HEK293T (cell line): ENCODE measurements at regions not wholly inside any gene's neighbourhood (a gene's known extent, or its start where the extent isn't known, plus 50 kb on each side); places are given as distances from the start of the nearest gene placed in this dataset.
"Not testable (repeated sequence)": the region's sequence is repeated elsewhere in the genome, so short reads cannot be mapped to it uniquely, and the experiment has no call there.

Source experiments
- CTCF ChIA-PET: fragments of 350-600 bp; formaldehyde crosslinking; extraction: SDS; loops from one replicate; lab custom pipeline; 2021; ENCODE audit warnings: antibody characterized with exemption, inconsistent platforms; lab: Yijun Ruan, JAX
- POLR2A ChIA-PET: fragments of 350-600 bp; formaldehyde crosslinking; extraction: SDS; loops from one replicate; lab custom pipeline; 2020; ENCODE audit warnings: antibody characterized with exemption, inconsistent platforms; lab: Yijun Ruan, JAX
- DNase-seq: peaks from one replicate; pipeline ENCODE4 v3.0.0; 2012; ENCODE audit warnings: mixed read lengths; ENCODE audit errors: extremely low spot score
- ARNT ChIP-seq: fragments of 450-650 bp; IDR thresholded peaks from 2 replicates; pipeline ENCODE4 v1.6.1; 2017; ENCODE audit warnings: mild to moderate bottlenecking
- BHLHE40 ChIP-seq: fragments of 450-650 bp; IDR thresholded peaks from 2 replicates; pipeline ENCODE4 v1.6.1; 2016; ENCODE audit warnings: mild to moderate bottlenecking, moderate library complexity, borderline replicate concordance
- CTBP1 ChIP-seq: fragments of 450-650 bp; IDR thresholded peaks from 2 replicates; pipeline ENCODE4 v1.6.1; 2016; ENCODE audit warnings: borderline replicate concordance
- ELF4 ChIP-seq: fragments of 450-650 bp; IDR thresholded peaks from 2 replicates; pipeline ENCODE4 v1.6.1; 2017; ENCODE audit warnings: antibody characterized with exemption
- FOXA1 ChIP-seq: fragments of 450-650 bp; IDR thresholded peaks from 2 replicates; pipeline ENCODE4 v1.6.1; 2016; ENCODE audit warnings: mild to moderate bottlenecking
- FOXK2 ChIP-seq: fragments of 450-650 bp; IDR thresholded peaks from 2 replicates; pipeline ENCODE4 v1.6.1; 2016; ENCODE audit warnings: mild to moderate bottlenecking
- FOXM1 ChIP-seq: fragments of 450-650 bp; IDR thresholded peaks from 2 replicates; pipeline ENCODE4 v1.6.1; 2017; ENCODE audit warnings: mild to moderate bottlenecking, borderline replicate concordance
- HDGF ChIP-seq: fragments of 450-650 bp; IDR thresholded peaks from 2 replicates; pipeline ENCODE4 v1.6.1; 2017; ENCODE audit warnings: antibody characterized with exemption, borderline replicate concordance
- L3MBTL2 ChIP-seq: fragments of 450-650 bp; conservative IDR thresholded peaks from 2 replicates; pipeline ENCODE4 v1.6.1; 2016; ENCODE audit warnings: mild to moderate bottlenecking
- LEF1 ChIP-seq: fragments of 450-650 bp; IDR thresholded peaks from 2 replicates; pipeline ENCODE4 v1.6.1; 2017; ENCODE audit warnings: mild to moderate bottlenecking, borderline replicate concordance
- NFRKB ChIP-seq: fragments of 450-650 bp; IDR thresholded peaks from 2 replicates; pipeline ENCODE4 v1.6.1; 2016; ENCODE audit warnings: mild to moderate bottlenecking, moderate library complexity
- SP1 ChIP-seq: fragments of 450-650 bp; IDR thresholded peaks from 2 replicates; pipeline ENCODE4 v1.6.1; 2017
- SUZ12 ChIP-seq: fragments of 450-650 bp; IDR thresholded peaks from 2 replicates; pipeline ENCODE4 v1.6.1; 2016; ENCODE audit warnings: mild to moderate bottlenecking
- TARDBP ChIP-seq: fragments of 450-650 bp; IDR thresholded peaks from 2 replicates; pipeline ENCODE4 v1.6.1; 2016
- ZNF384 ChIP-seq: fragments of 450-650 bp; IDR thresholded peaks from 2 replicates; pipeline ENCODE4 v1.6.1; 2016
- TF ChIP-seq, protein P1 (sequence below): fragments of 450-650 bp; IDR thresholded peaks from 2 replicates; pipeline ENCODE4 v1.6.1; 2016

DNA sequence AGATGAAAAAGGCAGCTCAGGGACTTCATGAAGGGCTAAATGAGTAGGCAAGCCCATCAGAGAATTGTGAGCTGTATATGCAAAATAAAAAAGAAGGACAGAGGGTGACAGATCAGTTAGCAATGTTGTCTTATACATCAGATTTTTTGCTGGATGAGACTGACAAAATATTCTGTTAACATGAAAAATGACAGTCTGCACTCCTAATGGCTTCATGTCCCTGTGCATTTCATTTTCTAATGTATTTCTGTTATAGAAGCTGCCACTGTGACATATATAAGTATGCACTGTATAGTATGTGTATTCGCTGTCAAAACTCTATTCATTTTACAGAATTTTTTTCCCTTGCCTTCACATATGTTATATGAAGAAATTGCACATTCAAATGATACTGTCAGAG, 559.5 kb downstream of the DMRTA1 start:
- CTCF ChIA-PET, result no interaction called here
- no peak for TF ChIP-seq TARDBP
- TF ChIP-seq, protein P1, sequence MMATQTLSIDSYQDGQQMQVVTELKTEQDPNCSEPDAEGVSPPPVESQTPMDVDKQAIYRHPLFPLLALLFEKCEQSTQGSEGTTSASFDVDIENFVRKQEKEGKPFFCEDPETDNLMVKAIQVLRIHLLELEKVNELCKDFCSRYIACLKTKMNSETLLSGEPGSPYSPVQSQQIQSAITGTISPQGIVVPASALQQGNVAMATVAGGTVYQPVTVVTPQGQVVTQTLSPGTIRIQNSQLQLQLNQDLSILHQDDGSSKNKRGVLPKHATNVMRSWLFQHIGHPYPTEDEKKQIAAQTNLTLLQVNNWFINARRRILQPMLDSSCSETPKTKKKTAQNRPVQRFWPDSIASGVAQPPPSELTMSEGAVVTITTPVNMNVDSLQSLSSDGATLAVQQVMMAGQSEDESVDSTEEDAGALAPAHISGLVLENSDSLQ, result no peak
- no peak for TF ChIP-seq SP1
- no peak for TF ChIP-seq SUZ12
- no peak for TF ChIP-seq HDGF
- TF ChIP-seq FOXA1, result no peak
- no peak for TF ChIP-seq FOXK2
- TF ChIP-seq ELF4, result no peak
- TF ChIP-seq ARNT, result no peak
- TF ChIP-seq FOXM1, result no peak
- no peak for TF ChIP-seq ZNF384
- TF ChIP-seq CTBP1, result no peak
- TF ChIP-seq NFRKB, result no peak
- POLR2A ChIA-PET, result no interaction called here

DNA sequence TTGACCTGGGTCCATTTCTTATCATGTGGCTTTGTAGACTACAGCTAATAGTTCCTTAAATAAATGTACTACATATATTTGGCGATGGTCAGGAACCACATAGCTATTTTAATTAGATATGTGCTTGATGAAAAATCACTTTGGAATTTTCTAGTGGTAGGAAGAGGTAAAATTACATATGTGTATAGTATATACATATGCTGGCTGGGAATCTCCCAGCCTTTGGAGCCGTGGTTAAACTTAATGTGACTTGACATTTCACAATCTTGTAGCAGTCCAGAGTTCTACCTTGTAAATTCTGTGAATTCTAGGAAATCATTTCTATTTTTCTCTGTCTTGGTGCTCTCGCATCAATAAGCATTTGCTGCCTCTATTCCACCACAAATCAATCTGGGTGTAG, 565.0 kb downstream of the DMRTA1 start:
- TF ChIP-seq FOXA1, result no peak
- no peak for TF ChIP-seq BHLHE40
- TF ChIP-seq FOXK2, result no peak
- no peak for TF ChIP-seq NFRKB
- TF ChIP-seq TARDBP, result no peak
- no peak for TF ChIP-seq SP1
- TF ChIP-seq LEF1, result no peak
- DNase-seq, result no peak
- ChIA-PET POLR2A (no interaction called here), CTCF (no interaction called here)

More for the DNA sequence above, 559.5 kb downstream of the DMRTA1 start:
- DNase-seq, result no peak

DNA sequence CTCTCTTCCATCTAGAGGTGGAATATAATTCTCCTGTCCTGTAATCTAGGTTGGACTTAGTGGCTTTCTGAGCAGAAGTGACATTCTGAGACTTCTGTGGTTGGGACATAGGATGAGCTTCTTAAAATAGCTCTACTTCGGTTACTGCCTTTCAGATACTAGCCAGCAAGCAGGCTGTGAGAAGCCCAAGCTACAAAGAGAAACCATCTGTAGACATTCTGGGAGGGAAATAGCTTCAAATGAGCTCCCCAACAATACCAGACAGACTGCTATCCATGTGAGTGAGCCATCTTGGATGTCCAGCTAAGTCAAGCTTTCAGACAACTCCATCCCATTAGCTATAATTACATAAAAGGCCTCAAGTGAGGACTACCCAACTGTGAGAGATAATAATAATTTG, 568.9 kb downstream of the DMRTA1 start:
- CTCF ChIA-PET, result no interaction called here
- no peak for TF ChIP-seq NFRKB
- no peak for TF ChIP-seq BHLHE40
- no peak for TF ChIP-seq ELF4
- POLR2A ChIA-PET, result no interaction called here

DNA sequence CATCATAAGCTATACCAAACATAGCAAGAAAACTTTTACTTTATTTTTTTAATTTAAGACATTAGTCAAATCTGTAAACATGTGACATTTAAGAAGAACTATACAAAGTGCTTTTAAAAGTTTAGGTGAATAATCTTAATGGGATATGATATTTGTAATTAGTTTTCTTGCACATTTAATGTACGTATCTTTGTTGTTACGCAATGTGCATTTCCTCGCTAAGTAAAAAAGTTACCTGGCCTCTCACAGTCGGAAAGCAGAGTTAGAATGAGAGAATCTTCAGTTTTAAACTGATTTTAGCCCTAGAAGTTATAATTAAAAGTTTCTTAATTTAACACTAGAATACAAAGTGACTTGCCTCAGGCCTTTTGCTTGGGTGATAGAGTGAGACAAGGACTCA, 589.8 kb downstream of the DMRTA1 start:
- ChIA-PET POLR2A (no interaction called here), CTCF (no interaction called here)
- DNase-seq, result no peak
- no peak for TF ChIP-seq FOXM1
- TF ChIP-seq FOXA1, result no peak
- TF ChIP-seq BHLHE40, result no peak
- TF ChIP-seq HDGF, result no peak
- TF ChIP-seq TARDBP, result no peak
- TF ChIP-seq NFRKB, result no peak
- no peak for TF ChIP-seq SP1
- no peak for TF ChIP-seq L3MBTL2
- no peak for TF ChIP-seq ZNF384
- no peak for TF ChIP-seq CTBP1
- no peak for TF ChIP-seq FOXK2
- TF ChIP-seq, protein P1, result no peak
- no peak for TF ChIP-seq SUZ12
- no peak for TF ChIP-seq ARNT
- TF ChIP-seq LEF1, result no peak
- no peak for TF ChIP-seq ELF4

More for the DNA sequence above, 568.9 kb downstream of the DMRTA1 start:
- no peak for DNase-seq

DNA sequence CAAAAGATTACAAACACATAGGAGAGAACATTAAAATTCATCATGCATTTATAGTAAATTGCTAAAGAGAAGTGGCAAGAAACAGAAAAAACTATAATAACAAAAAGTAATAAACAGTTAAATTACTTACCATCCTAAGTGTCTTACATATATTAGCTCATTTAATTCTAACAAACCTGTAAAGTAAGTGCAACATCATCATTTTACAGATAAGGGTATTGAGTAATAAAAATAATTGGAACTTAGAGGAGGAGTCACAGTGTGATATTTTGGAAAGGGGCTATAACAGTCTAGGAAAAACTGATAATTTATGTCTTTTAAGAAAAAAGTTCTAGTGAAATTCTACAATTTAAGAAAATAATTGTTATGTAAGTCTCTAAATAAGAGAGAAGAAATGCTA, 592.8 kb downstream of the DMRTA1 start:
- DNase-seq, result no peak
- TF ChIP-seq LEF1 (no peak), HDGF (no peak), CTBP1 (no peak), L3MBTL2 (no peak), SP1 (no peak), SUZ12 (no peak), FOXA1 (no peak), TARDBP (no peak), ZNF384 (no peak), ELF4 (no peak), FOXM1 (no peak), NFRKB (no peak), FOXK2 (no peak), BHLHE40 (no peak), ARNT (no peak)
- TF ChIP-seq, protein P1, result no peak
- ChIA-PET POLR2A (no interaction called here), CTCF (no interaction called here)

DNA sequence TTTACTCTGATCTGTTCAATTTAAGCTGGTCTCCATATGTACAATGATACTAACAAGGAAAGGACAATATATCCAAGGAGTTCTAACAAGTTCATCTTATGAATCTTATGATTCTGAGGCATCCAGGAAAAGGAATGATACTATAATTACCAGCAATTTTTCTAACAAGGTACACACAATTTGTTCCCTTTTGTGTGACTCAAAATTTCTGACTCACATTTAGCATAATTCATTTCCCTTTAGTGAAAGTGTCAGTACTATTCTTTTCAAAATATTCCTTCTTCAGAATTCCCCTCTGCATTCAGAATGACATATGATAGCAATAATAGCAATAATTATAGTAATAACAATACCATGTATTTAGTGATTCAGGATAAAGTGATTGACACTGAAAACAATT, 594.8 kb downstream of the DMRTA1 start:
- ChIA-PET CTCF (no interaction called here), POLR2A (no interaction called here)
- TF ChIP-seq LEF1 (no peak), FOXM1 (no peak), ELF4 (no peak), NFRKB (no peak), FOXK2 (no peak), CTBP1 (no peak)
- DNase-seq, result no peak

DNA sequence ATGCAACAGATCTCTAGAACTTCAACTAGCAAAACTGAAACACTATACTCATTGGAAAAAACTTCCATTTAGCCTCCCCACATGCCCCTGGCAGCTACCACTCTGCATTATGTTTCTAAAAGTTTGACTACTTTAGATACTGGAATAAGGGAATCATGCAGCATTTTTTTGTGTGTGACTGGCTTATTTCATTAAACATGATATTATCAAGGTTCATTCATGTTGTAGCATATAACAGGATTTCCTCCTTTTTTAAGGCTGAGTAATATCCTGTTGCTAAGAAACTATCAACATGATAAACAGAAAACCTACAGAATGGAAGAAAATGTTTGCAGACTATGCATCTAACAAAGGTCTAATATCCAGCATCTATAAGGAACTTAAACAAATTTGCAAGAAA, 597.9 kb downstream of the DMRTA1 start:
- ChIA-PET POLR2A (no interaction called here), CTCF (no interaction called here)
- DNase-seq, result no peak
- TF ChIP-seq NFRKB, result no peak
- no peak for TF ChIP-seq FOXM1
- TF ChIP-seq ARNT, result no peak
- TF ChIP-seq HDGF, result no peak
- no peak for TF ChIP-seq SP1
- no peak for TF ChIP-seq L3MBTL2
- no peak for TF ChIP-seq ZNF384
- no peak for TF ChIP-seq FOXK2
- no peak for TF ChIP-seq SUZ12
- no peak for TF ChIP-seq LEF1
- TF ChIP-seq CTBP1, result no peak
- TF ChIP-seq, protein P1, result no peak
- TF ChIP-seq ELF4, result no peak
- TF ChIP-seq FOXA1, result no peak
- TF ChIP-seq TARDBP, result no peak
- TF ChIP-seq BHLHE40, result no peak

DNA sequence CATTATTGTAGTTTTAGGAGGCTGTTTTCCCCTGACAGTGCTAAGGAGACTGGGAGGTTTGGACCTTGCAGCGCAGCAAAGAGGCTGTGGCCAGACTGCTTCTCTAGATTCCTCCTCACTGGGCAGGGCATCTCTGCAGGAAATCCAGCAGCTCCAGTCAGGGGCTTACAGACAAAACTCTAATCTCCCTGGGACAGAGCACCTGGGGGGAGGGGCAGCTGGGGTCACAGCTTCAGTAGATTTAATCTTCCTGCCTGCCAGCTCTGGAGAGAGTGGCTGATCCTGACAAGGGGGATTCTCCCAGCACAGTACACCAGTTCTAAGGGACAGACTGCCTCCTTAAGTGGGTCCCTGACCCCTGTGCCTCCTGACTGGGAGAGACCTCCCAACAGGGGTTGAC, 599.4 kb downstream of the DMRTA1 start:
- DNase-seq, CTCF ChIA-PET, POLR2A ChIA-PET: not testable (repeated sequence)
